Activated CD8-positive, alpha-beta T cell treated with anti-CD3 and anti-CD28 coated beads for 36 hours (primary cell): ENCODE measurements at regions not wholly inside any gene's neighbourhood (a gene's known extent, or its start where the extent isn't known, plus 50 kb on each side); places are given as distances from the start of the nearest gene placed in this dataset.
A peak's percentile ranks its signal among the peaks of the same experiment; 100 is the strongest.

ENCODE experiments used
- ATAC-seq: fragments of 200-7000 bp; cut with Tn5 transposase; one replicate; pipeline ENCODE4 v1.10.0; 2021; ENCODE audit warnings: mild to moderate bottlenecking, moderate library complexity
- CTCF ChIA-PET: fragments of 350-600 bp; sonication (Branson Sonifier 250); formaldehyde crosslinking; loops from one replicate; lab custom pipeline; 2021; ENCODE audit warnings: antibody characterized with exemption; lab: Charles Lee
- POLR2A ChIA-PET: fragments of 350-600 bp; sonication (Branson Sonifier 250); formaldehyde crosslinking; loops from one replicate; lab custom pipeline; 2021; ENCODE audit warnings: antibody characterized with exemption; lab: Charles Lee
- DNase-seq: peaks from one replicate; pipeline ENCODE4 v3.0.0-alpha.2; 2020
- H3K27ac Mint-ChIP-seq: one replicate; pipeline ENCODE4 v1.8.0; 2021; ENCODE audit warnings: mild to moderate bottlenecking, mixed read lengths
- H3K27me3 Mint-ChIP-seq: one replicate; pipeline ENCODE4 v1.8.0; 2021; ENCODE audit warnings: mixed read lengths
- H3K36me3 Mint-ChIP-seq: one replicate; pipeline ENCODE4 v1.8.0; 2021; ENCODE audit warnings: low read depth, mixed read lengths
- H3K4me1 Mint-ChIP-seq: one replicate; pipeline ENCODE4 v1.8.0; 2021; ENCODE audit warnings: low read depth, mixed read lengths
- H3K4me3 Mint-ChIP-seq: one replicate; pipeline ENCODE4 v1.8.0; 2021; ENCODE audit warnings: mild to moderate bottlenecking, moderate library complexity, mixed read lengths
- H3K9me3 Mint-ChIP-seq: one replicate; pipeline ENCODE4 v1.8.0; 2021; ENCODE audit warnings: mixed read lengths
- CTCF ChIP-seq: fragments of 200-600 bp; IDR thresholded peaks from one replicate; pipeline ENCODE4 v1.8.0; 2022; ENCODE audit warnings: antibody characterized with exemption, mild to moderate bottlenecking
- intact Hi-C: fragments of 100-400 bp; cut with micrococcal nuclease; formaldehyde crosslinking; loops from one replicate; pipeline ENCODE4 v1.10.0; 2022

DNA sequence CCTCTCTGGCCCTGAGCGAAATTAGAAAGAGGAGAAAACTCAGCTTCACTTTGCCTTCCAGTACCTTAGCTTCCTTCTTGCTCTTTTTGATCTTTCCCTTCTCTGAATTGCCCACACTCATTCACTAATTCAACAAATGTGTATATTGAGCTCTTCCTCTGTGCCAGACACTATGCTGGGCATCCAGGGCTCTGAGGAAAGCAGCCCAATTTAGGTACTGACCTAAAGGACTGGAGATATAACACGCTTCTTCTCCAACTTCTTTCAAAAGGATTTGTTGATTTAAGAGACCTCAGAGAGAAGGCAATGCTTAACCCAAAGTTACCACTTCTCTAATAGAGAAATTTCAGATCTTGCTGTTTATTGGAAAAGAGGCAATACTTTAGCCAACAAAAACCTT, 103.6 kb downstream of the TMPRSS5 start:
- Mint-ChIP-seq H3K27me3 (peaks cover 20% of the 10 kb centered on the region), H3K4me3 (no peak overlapping the region), H3K9me3 (peaks cover 3% of the 10 kb centered on the region), H3K36me3 (no peaks in the 10 kb centered on the region), H3K4me1 (no peaks in the 10 kb centered on the region), H3K27ac (no peak overlapping the region)
- intact Hi-C loops = no loop called here
- DNase-seq = no peak
- TF ChIP-seq CTCF = no peak
- ChIA-PET CTCF (interaction anchor here (1.2 kb wide), 1 partner anchor 11 kb away, joined by 3 read pairs; no protein-coding TSS in a partner anchor), POLR2A (no interaction called here)
- ATAC-seq = no peak

- H3K9me3 Mint-ChIP-seq = peaks cover 3% of the 10 kb centered on the region
- ChIA-PET POLR2A (no interaction called here), CTCF (no interaction called here)
- H3K27ac Mint-ChIP-seq = no peak overlapping the region
- H3K36me3 Mint-ChIP-seq = no peaks in the 10 kb centered on the region
- ATAC-seq (no peak), DNase-seq (no peak)
- H3K4me1 Mint-ChIP-seq = no peaks in the 10 kb centered on the region
- peaks cover 25% of the 10 kb centered on the region for H3K27me3 Mint-ChIP-seq
- no peak overlapping the region for H3K4me3 Mint-ChIP-seq
- intact Hi-C loops = no loop called here
- no peak for TF ChIP-seq CTCF
Observed at GRCh38 chr11:113596658-113597057, 109.5 kb downstream of the TMPRSS5 start.

DNA sequence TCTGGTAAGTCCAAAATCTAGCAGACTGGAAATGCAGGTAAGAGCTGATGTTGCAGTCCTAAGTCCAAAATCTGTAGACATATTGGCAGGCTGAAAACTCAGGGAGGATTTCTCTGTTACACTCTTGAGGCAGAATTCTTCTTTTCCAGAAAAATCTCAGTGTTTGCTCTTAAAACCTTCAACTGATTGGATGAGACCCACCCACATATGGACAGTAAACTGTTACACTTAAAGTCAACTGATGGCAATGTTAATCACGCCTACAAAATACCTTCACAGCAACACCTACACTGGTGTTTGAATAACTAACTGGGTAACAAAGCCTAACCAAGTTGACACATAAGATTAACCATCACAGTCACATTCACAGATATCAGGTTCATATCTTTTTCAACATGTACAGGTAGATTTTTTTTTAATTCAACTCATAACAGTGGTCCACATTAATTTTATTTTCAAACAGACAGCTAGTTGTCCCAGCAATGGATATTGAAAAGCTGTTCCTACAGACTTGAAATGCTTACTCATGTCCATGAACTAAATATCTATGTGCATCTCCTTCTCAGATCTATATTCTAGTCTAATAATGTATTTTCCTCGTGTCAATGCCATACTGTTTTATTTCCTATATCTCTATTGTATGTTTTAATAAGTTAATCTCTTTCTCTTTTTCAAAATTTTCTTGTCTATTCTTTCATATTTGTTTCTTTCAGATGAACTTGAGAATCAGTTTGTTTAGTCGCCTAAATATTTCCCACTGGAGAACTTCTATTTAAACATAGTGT, 110.1 kb downstream of the TMPRSS5 start:
- Mint-ChIP-seq H3K9me3 (peaks cover 3% of the 10 kb centered on the region), H3K27ac (no peak overlapping the region), H3K4me1 (no peaks in the 10 kb centered on the region), H3K4me3 (no peak overlapping the region), H3K27me3 (peaks cover 24% of the 10 kb centered on the region), H3K36me3 (no peaks in the 10 kb centered on the region)
- ATAC-seq = no peak
- CTCF ChIA-PET = no interaction called here
- DNase-seq = no peak
- intact Hi-C loops = no loop called here
- POLR2A ChIA-PET = no interaction called here
- TF ChIP-seq CTCF = no peak

GRCh38 chr11:113593698-113594308, 112.3 kb downstream of the TMPRSS5 start:
- POLR2A ChIA-PET = no interaction called here
- CTCF ChIA-PET = no interaction called here
- no peaks in the 10 kb centered on the region for H3K36me3 Mint-ChIP-seq
- ATAC-seq = peak; percentile 47
- peaks cover 3% of the 10 kb centered on the region for H3K9me3 Mint-ChIP-seq
- H3K4me1 Mint-ChIP-seq = no peaks in the 10 kb centered on the region
- H3K27ac Mint-ChIP-seq = no peak overlapping the region
- H3K4me3 Mint-ChIP-seq = no peak overlapping the region
- H3K27me3 Mint-ChIP-seq = peaks cover 20% of the 10 kb centered on the region
- intact Hi-C loops = no loop called here
- TF ChIP-seq CTCF = no peak
- peak; percentile 39 for DNase-seq

DNA sequence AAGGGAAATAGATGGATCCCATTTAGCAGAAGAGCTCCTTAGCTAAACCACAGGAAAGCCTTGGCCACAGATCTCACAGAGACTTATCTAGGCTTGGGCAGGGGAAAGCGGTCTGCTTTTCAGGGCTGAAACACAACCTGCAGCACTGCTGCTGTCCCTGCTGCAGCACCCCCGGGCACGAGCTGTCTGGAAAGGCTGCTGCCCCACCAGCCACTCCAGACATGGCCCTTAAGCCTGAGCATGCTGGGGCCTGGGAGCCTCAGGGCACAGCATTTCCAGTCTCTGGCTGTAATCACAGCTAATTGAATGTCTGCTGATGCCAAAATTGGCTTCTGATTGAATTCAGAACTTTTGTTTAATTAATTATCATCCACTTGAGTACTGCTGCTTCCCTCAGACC, 115.0 kb downstream of the TMPRSS5 start:
- no peak overlapping the region for H3K4me3 Mint-ChIP-seq
- no peaks in the 10 kb centered on the region for H3K36me3 Mint-ChIP-seq
- H3K4me1 Mint-ChIP-seq = no peaks in the 10 kb centered on the region
- ATAC-seq = no peak
- intact Hi-C loops = no loop called here
- no peak for TF ChIP-seq CTCF
- peaks cover 8% of the 10 kb centered on the region for H3K27me3 Mint-ChIP-seq
- POLR2A ChIA-PET = no interaction called here
- DNase-seq = no peak
- peaks cover 3% of the 10 kb centered on the region for H3K9me3 Mint-ChIP-seq
- CTCF ChIA-PET = no interaction called here
- no peak overlapping the region for H3K27ac Mint-ChIP-seq
